ENCODE measurements at regions not wholly inside any gene's neighbourhood (a gene's known extent, or its start where the extent isn't known, plus 50 kb on each side); places are given as distances from the start of the nearest gene placed in this dataset.
A peak's percentile ranks its signal among the peaks of the same experiment; 100 is the strongest.

GRCh38 chr3:124201226-124201625 is 209.3 kb upstream of the ROPN1 start:
- DNase-seq, result no peak

DNA sequence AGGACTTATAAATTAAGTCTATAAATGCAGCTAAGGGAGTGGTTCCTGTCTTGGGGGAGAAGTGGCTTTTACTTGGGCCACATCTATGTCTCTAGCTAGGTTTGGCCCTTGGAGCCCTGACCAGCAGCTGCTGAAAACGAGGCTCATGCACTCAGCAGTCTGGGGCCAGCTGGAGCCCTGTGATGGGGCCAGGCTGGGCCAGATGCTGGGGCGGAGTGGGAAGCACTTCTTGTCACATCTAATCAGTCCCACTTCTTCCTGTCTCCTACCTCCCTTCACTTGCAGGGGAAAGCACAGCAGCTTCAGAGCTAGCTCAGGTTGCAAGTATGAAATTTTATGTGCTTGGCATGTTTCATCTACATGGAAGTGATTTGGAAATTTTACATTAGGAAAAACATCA is 209.9 kb upstream of the ROPN1 start:
- peak in 1 of 2 donors; percentile 7 for DNase-seq

DNA sequence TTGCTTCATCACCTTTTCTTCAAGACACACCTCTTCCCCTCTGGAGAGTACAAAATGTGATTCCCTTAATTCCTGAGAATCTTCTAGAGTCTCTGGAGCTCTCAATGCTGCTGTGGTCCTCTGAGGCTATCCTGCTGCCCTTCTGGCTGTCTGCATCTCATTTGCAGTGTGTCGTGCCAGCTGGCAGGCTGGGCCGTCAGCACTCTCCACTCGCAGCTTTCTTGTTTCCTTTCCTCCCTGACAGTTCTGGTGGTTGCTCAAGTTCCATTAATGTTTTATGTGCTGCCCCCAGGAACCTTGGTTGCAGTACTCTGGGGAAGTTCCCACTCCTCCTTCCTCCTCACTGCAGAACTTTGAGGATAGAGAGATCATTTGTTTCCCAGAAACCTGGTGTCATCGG is 210.8 kb upstream of the ROPN1 start:
- no peak for DNase-seq

GRCh38 chr3:124203292-124203691 is 211.4 kb upstream of the ROPN1 start:
- DNase-seq, result no peak

DNA sequence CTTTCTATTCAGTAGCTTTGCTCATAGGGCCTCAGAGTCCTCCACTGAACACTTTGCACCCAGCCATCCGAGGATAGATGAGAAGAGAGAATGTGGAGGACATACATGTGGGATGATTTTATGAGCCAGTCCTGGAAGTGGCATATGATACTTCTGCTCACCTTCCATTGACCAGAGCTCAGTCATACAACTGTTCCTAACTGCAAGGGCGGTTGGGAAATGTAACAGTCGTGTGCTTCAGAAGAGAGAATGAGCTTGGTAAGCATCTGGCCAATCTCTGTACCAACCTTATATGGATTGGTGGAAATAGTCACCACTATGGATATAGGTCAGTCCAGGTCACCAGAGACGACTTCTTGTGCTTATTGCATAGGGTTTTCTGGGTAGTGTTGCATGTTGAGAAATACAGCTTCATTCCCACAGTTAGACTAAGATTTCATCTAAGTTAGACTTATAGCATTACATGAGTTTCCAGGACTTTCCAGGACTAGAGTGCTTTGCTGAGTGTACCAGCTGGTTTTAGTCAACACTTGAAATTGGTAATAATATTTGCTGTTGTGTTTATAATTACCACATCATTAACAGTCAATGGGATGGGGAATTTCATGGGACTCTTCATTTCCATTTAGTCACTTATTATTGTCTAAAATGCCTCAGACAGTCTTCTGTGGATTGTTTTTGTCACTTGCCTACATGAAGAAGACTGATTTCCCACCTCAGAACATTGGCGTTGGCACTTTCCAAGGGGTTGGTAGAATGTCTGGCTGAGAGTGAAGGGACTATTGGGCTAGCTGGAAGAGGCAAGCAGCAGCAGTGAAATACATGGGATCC is 214.5 kb upstream of the ROPN1 start:
- DNase-seq, result no peak

DNA sequence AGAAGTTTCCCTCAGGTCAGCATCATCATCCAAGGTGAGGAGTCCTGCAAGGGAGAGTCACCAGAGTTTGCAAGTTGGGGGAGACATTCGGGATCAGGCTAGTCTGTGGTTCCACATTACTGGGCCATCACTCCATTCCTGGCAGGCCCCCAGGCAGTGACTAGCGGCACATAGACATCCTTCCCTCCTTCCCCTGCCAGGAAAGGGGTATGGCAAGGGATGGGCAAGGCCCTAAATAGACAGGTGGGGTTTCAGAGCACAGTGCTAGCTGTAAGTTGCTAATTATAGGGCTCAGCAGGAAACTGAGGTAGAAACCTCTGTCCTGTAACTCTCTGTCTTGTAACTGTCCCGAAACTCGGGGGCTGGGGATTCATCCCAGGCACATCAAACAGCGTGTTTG is 215.2 kb upstream of the ROPN1 start:
- no peak for DNase-seq

DNA sequence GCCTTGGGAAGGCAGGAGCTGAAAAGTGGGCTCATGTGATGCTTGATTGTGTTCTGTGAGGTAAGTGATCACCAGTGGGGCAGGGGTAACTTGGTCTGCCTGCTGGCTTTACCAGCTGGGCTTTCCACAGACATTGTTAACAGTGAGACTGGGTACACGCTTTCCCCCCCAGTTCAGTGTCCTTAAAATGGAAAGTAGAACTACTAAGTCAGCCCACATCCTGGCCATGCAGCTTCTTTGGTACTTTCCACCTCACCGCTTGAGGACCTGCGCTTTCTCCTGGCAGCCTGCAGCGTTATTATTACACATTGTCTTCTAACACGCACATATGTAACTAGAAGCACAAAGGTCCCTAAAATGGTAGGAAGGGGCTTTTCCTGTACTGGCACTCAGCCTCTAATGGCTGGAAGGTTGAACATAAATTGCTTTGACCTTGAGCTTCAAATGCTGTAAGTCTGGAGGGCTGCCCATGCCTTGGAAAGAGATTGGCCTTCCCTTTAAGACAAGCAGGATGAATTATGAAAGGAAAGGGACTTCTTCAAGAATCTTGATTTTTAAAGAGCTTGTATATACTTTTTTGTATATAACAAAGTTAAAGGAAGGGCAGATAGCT is 216.1 kb upstream of the ROPN1 start:
- DNase-seq, result no peak

- DNase-seq, result no peak
These were observed 217.5 kb upstream of the ROPN1 start for GRCh38 chr3:124209426-124209825.

- DNase-seq, result no peak
These were observed 219.0 kb upstream of the ROPN1 start for GRCh38 chr3:124210899-124211298.

GRCh38 chr3:124213641-124214040 is 221.7 kb upstream of the ROPN1 start:
- no peak for DNase-seq

GRCh38 chr3:124217542-124217941 is 225.6 kb upstream of the ROPN1 start:
- DNase-seq, result peak in 1 of 2 donors; percentile 39

- no peak for DNase-seq
These were observed 229.5 kb upstream of the ROPN1 start for GRCh38 chr3:124221422-124221821.

DNA sequence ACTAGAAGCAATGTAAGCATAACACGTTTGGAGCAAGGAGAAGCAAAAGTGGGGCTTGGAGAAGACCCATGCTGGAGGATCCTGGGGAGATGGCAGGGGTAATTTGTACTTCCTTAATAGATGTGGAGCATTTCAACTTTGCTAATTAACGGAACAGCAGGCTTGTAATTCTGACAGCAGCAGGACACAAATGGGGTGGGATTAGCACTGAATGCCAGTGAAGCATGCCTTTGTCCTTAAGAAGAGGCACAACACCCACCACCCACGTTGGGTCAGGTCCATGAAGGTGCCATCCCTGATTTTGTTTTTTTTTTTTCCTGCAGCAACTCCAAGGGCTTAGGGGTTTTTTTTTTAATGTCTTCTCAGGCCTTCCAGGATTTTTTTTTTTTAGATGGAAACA is 231.9 kb upstream of the ROPN1 start:
- no peak for DNase-seq

DNA sequence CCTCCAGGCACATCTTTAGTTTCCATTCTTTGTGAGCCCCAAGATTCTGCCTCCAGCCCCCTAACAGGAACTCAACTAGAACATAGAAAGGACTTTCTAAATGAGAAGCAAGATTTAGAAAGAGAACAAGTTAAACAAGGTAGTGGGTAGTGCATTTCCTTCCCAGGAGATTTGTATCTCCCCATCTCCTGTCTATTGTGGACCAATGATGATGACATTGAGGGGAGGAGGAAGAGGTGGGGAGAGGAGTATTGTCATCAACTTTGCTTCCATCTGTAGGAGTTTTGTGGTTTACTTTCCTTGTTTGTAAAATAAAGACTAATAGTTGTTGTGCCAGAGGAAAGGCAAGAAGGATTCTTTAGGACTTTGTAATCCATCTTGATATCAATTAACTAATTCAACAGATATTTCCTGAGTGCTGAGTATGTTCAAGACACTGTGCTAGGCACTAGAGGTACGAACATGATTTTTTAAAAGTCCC is 235.3 kb upstream of the ROPN1 start:
- no peak for DNase-seq

GRCh38 chr3:124229420-124229819 is 237.5 kb upstream of the ROPN1 start:
- peak in 1 of 2 donors; percentile 6 for DNase-seq

DNA sequence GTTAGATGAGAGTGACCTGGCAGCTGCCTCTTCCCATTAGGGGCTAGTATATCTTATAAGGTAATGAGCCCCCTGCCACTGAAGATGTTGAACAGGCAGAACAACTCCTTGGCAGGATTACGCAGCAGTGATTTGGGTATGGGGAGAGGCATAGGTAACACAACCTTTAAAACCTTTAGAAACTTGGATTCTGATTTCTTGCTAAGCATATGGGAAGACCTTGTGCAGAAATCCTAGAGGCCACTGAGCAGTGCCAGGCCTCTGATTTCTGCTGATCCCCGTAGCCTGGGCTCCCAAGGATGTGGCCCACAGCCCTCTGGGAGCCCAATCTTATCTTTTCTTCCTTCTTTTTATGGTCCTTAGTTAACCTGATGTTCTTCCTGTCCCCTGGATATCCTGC is 237.9 kb upstream of the ROPN1 start:
- no peak for DNase-seq

DNA sequence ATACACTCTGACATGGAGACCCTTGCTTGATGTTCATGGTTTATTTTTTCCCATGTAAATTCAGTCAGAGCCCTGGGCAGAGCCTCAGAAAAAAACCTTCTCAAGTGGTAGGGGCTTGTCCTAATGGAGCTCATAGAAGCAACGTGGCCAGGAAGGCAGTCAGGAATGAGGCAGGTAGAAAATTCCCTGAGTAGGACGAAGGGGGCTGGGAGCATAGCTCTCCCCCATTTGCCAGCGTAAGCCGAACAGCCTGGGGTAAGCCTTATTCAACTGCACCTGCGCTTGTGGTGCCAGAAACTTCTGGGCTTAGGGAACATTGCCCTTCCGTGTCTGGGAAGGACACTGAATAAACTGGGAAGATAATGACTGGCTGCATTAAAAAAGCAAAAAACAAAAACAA is 238.5 kb upstream of the ROPN1 start:
- DNase-seq, result no peak

- no peak for DNase-seq
These were observed 239.1 kb upstream of the ROPN1 start for GRCh38 chr3:124230998-124231397.

DNA sequence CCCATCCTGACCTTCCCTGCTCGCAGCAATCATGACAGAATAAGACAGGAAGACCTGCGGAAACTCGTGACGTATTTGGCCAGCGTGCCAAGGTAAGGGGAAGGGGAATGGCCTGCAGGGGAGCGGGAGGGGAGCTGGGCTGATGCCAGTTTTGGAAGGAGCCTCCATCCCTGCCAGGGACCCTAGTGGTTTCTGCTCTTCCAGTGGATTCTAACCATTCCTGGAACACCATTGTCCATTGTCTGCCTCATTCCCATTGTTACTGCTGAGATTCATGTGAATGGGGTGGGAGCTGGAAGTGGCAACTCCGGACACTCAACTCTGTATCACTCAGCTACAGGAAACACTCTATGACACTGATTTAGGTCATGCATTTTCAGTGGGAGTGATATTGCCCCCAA is 242.9 kb upstream of the ROPN1 start:
- DNase-seq, result no peak

DNA sequence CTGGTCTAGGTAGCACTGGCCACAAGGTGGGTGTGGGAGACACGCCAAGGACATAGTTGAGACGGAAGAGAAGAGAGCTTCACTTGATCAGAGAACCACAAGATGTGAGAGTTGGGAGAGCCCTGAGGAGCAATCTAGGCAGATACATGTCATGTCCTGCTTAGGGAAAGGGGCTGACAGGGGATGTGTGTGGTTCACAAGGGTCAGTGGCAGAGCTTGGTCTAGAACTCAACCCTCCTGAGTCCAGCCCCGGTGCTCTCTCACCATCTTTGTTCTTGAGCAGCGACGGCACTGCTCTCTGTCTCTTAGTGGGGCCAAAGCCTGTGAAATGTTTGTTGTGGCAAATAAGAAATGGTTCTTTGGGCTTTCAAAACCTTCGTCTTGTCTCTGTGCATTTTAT is 243.5 kb upstream of the ROPN1 start:
- DNase-seq, result no peak

GRCh38 chr3:124243177-124243859 is 251.4 kb upstream of the ROPN1 start:
- no peak for DNase-seq

DNA sequence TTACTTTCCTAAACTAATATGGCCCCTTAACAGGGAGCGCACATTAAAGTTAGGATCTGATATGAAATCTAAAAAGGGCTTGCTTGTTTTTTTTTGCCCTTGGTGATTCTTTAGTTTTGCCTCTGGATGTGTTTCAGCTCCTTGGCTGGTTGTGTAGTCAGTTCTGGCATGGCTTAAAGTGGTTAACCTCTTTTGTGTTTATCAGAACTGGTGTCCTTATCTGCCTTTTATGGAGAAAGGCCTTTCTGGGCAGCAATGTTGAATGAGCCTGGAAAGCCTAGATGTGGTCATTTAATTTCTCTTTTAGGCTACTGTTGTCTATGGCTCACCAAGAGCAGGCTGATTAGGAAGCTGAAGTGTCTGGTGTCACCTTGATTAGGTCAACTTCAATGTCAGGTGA is 254.5 kb upstream of the ROPN1 start:
- DNase-seq, result no peak

DNA sequence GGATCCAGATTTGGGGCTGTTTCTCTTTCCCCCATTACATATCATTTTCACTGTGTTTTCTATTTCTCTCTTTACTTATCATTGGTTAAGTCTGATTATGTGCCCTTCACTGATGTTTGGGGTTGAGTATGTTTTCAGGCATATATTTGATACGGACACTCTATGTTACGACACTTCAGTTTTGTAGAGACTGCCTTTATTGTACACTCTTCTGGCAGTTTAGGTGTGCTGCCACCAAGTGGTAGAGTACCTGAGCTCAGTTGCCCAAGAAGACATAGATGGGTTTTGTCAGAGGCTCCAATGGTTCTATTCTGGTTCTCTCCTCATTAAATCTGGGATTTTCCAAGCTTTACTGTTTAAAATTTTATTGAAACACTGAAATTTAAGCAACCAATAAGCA is 255.0 kb upstream of the ROPN1 start:
- peak in 1 of 2 donors; percentile 14 for DNase-seq

All from inflammatory macrophage (primary cell).